NCI-H2171 (cell line): ENCODE measurements at regions not wholly inside any gene's neighbourhood (a gene's known extent, or its start where the extent isn't known, plus 50 kb on each side); places are given as distances from the start of the nearest gene placed in this dataset.

Source experiments
- DNase-seq: peaks from one replicate; lab custom pipeline; 2025; lab: John Stamatoyannopoulos, UW

DNA sequence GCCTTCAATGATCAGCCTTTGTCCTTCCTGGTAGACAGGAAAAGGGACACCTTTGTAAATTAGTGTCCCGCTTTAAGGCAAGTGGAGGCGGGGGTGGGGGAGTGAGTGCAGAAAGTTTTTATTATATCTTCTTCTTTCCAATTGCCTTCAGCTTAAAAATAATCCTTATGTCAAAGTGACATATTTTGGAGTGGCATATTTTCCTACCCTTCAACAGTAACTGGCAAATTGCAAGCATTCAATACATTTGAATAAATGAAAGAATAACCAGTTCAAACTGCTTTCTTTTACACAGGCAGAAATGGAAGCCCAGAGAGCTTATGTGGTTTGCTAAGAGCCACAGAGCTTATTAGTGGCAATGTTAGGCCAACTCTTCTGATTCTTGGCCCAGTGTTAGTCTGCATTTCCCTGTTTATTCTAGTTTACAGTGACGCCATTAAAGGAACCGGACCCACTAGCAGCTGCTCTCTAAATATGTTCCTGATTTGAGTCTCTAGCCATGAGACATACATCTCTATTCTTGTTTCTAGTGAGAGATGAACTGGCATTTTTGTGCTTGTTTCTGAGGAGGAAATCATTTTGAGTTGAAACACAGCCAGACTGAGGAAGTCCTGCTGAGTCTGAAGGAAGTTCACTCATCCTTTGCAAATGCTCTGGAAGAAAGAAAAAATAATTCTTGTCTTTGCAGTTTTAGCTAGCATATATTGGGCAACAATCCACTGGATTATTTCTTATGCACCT lies 468.7 kb downstream of the NOVA1 start:
- no peak for DNase-seq

DNA sequence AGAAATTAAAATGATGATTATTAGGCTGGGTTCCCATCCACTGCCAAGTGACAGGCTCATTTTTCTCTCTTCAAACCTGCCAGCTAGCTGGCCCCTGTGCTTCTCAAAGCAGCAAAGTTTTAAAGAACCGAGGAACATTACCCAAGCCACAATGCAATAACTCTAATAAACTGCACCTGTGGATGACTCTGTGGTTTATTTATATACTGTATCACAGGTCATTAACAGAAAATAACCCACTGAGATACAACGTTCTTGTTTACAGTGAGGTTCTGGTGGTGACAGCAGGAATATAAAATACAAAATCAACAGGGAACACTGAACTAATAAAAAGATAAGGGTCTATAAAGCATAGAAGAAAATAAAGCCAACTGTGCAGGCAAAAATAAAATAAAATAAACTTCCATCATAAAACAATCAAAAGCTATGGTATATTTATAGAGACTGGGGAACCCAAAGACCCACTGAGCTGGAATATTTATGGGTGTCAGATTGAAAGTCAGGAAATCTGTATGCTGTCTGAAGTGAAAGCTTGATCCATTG lies 472.9 kb downstream of the NOVA1 start:
- DNase-seq = no peak

DNA sequence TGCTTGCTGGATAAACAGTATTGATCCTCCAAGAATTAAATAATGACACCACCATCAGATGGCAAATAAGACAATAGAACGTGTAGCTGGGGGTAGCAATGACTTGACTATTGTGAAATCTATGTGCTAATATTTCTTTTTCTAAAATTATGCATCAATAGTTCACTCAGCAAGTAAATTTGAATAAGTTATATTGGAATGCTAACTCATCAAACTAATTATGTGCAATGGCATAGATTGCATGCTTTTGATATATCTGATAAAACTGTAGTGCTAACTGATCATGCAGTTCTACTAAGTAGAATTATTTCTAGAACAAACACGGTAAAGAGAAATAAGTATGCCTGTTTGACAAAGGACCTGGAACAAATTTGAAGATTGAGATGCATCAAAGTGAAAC lies 474.4 kb downstream of the NOVA1 start:
- DNase-seq = no peak

DNA sequence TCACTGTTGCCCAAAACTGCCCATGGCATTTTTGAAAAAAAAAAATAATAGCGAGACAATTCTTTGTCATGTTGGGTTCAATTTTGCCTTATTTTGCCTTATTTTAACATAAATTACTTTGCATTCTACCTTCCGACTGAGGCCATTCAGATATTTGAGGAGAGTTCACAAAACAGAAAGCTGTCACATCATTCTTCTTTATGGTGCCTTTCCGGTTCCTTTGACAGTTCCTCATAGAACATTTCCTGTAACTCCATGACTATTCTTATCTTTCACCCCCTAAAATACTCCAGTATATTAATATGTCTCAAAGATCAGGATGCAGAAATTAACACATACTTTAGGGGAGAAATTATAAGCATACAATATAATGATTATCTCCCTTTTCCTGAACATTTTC lies 476.7 kb downstream of the NOVA1 start:
- DNase-seq = no peak

DNA sequence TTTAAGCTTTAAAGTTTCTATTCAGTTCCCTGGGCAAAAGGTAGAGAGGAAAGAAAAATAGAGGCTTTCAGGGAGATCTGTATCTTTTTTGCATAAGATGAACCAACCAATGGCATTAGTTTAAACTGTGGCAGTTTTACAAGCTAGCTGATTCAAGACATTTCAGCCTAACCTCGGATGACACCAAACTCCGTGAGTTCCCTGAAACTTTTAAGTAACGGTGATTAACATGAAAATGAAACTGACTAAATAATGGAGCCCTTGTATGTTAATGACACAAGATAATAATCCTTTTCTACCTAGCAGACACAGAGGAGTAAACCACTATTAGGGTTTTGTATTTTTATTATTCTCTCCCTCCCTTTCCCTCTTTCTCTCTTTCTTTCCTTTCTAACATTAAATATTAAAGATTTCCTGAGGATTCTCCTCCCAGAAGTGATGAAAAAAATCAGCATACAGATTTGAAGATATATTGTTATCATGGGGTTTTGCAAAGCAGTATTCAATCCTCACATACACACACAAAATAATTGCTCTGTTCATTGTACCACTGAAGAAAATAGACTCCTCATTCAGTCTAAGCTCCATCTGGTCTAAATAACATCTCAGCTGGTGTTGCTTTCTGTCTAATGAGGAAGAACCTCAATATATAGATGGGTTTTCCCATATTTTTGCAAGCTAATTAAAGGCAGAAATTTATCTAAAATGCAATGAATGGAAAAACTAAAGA lies 483.8 kb downstream of the NOVA1 start:
- DNase-seq = no peak

DNA sequence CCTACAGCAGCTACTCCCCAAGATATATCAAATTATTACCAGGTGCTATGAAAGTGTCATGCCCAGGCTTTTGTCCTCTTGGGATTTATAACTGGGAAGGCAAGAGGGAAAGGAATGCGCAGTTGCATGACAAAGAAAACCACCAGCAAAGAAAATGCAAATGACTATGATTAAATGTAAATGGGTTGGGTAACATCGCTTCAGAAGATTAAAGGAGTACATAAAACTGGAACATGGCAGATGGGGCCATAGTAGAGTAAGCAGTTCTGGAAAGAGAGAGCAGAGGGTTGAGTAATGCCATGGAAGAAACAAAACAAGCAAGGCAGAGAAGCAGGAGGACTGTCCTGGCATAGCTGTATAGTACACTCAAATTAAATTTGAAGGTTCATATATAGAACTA lies 493.1 kb downstream of the NOVA1 start:
- DNase-seq = no peak

DNA sequence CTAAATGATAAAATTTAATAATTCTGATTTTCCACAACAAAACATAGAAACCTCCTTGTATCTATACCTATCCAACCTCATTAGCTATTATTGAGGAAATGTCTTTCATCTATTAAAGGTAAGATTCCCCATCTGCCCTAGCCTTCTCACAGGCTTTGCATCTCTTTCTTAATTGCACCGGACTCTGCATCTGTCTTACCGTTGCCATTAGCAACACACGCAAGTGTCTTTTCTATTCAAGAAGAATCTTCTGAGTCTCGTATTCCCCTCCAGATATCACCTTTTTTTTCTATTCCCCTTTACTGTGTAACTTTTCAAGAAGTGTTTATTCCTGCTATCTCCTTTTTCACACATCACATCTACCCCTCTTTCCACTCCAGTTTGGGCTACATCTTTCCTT lies 500.0 kb downstream of the NOVA1 start:
- DNase-seq = no peak

DNA sequence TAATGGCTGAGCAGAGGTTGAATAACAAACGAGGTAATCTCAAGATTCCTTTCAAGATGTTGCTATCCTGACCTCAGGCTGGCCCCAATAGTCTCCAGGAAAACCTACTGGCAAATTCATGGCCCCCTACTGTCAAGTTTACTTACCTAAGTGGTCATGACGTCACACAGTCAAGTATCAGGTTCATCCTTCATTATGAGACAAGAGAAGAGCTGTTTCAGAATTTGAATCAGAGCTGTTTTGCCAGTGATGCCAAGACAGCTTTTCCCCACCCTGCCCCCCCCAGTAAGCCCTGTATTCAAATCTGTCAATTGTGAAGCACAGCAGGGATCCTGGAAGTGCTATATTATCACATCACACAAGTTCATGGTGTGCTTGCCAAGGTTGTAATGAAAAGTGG lies 509.6 kb downstream of the NOVA1 start:
- DNase-seq = no peak

- no peak for DNase-seq
Observed at GRCh38 chr14:26081043-26081442, 516.8 kb downstream of the NOVA1 start.

GRCh38 chr14:26078561-26078960 lies 519.3 kb downstream of the NOVA1 start:
- DNase-seq = no peak

GRCh38 chr14:26074892-26075291 lies 522.9 kb downstream of the NOVA1 start:
- no peak for DNase-seq

DNA sequence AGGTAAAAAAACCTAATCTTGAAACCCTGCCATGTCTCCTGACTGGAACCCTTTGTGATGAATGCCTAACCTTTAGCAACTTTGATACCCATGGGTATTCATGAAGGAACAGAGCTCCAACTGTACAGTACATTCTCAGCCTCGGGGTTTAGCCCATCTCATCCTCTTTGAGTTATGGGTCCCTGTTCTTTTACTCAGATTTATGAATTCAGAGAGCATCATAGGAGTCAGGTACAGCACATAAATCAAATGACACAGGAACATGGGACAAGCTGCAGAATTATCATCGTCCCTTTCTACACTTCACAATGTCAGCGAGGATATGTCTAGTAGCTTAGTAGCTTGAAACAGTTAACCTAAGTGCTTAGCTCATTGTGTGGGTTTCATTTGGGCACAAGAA lies 527.4 kb downstream of the NOVA1 start:
- no peak for DNase-seq

GRCh38 chr14:26067786-26068459 lies 529.9 kb downstream of the NOVA1 start:
- no peak for DNase-seq

DNA sequence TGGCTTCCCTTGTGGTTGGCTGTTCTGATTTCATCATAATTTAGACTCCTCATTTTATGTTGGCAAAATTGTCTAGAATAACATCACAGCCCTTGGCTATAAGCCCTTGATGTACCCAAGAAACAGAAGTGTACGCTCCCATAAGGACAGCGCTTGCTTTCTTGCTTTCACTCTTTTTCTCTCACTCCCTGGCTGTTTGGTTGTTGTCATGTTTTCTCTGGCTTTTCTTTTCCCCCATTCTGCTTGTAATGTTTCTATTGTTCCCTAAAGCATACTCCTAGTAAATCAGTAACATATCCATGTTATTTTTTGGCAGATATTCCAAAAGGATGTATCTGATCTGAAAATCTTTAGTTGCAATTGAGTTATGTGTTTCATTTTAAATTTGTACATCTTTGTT lies 530.5 kb downstream of the NOVA1 start:
- DNase-seq = no peak

DNA sequence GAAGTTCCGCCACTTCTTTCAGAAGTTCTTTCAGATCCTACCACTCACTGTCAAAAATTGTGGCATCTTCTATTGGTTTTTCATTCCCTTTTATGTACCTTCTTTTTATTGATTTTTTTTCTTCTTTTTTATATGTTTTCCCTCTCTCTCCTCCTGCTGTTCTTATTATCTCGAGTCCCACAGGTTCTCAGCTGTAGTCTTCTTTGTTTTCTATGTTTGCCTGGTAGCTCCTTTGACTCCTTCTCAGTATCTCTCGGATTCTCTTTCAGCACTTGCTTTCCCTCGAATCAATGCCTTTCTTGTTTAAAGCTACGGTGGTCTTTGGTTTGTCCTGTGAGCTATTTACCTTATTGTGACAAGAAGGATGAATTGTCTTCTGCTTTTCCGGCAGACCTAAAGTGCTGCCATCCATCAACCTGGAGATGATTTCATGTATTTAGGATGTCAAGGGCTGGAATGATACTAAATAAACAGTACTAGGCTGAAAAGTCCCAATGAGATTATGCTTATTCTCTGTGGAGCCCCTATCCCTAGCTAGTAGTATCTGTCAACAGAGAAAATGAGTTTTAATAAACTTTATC lies 541.7 kb downstream of the NOVA1 start:
- DNase-seq = no peak

DNA sequence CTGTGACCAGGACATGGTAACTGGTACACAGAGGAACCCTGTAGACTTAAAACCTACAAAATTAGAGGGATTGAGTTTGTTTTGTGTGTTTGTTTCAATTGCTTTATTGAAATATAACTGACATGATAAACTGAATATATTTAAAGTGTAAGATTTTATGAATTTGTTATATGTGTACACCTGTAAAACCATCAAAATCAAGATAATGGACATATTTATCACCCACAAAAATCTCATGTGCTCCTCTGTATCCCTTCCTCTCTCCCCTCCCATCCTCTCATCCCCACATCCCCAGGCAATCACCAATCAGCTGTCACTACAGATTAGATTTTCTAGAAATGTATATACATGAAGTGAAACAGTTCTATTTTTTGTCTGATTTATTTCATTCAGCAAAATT lies 565.5 kb downstream of the NOVA1 start:
- DNase-seq = no peak

- no peak for DNase-seq
Observed at GRCh38 chr14:26026384-26026783, 571.4 kb downstream of the NOVA1 start.

GRCh38 chr14:26023967-26024366 lies 573.9 kb downstream of the NOVA1 start:
- DNase-seq = no peak

- no peak for DNase-seq
Observed at GRCh38 chr14:26021759-26022158, 576.1 kb downstream of the NOVA1 start.

DNA sequence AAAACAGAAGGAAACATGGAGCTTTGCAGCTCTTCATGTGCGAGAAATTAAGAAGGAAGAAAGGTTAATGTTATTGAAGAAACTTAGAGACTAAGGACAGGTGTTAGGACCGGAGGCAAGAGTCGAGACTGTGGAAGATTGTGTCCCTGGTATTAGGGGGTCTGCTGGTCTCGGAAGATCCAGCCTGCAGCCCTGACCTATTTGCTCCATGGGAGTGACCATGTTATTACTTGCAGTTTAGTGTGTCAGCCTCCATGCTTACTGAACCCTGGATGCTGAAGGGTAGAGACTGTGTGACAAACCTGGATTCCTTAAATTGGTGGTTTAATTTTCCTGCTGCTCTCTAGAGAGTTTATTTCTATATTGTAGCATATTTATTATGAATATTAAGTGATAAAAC lies 580.6 kb downstream of the NOVA1 start:
- DNase-seq = no peak

- no peak for DNase-seq
Observed at GRCh38 chr14:26008290-26008689, 589.5 kb downstream of the NOVA1 start.

DNA sequence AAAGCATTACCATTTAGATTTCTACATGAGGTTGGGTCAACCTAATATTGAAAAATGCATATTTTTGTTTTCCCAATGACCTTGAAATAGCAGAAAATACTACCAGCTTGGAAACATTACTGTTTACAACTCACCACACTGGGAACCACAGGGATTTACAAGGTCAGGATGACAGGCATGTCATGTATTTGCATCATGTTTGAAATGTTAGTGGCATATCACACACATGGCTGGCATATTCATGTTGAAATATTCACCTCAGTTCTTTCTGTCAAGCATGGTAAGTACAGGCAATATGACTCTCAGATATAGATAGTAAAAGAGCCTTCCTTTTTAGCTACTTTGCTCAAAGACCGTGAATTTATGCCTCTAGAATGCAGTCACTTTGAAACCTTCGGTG lies 593.5 kb downstream of the NOVA1 start:
- no peak for DNase-seq

DNA sequence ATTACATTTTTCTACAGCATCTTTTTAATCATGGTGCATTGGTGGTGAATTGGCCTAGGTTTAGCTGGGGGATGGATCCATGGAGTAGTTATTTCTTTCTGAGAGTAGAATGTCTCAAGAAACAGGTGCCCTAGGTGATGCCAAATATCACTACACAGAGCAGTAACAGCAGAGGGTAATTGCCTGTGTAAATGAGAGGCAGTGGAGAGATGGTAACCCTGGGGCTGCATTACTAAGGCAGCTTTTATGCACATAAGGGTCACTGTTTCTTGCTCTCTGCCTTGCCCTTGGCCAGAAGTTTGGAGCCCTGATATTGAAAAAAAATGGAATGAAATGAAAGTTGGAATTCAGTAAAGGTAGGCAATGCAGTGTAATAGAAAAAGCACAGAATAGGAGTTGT lies 604.0 kb downstream of the NOVA1 start:
- no peak for DNase-seq
